LNCaP clone FGC (cell line): ENCODE measurements at regions not wholly inside any gene's neighbourhood (a gene's known extent, or its start where the extent isn't known, plus 50 kb on each side); places are given as distances from the start of the nearest gene placed in this dataset.

Experiments used
- DNase-seq: peaks from one replicate; pipeline ENCODE4 v3.0.0-alpha.2; 2011; ENCODE audit warnings: low read depth
- H3K4me3 ChIP-seq: 2 replicates; pipeline ENCODE4 v1.5.1; 2011; ENCODE audit warnings: mild to moderate bottlenecking, low read depth, low read length, control low read depth
- TF ChIP-seq, protein P1 (sequence below): IDR thresholded peaks from 2 replicates; pipeline ENCODE4 v1.5.1; 2012; ENCODE audit warnings: mild to moderate bottlenecking; ENCODE audit not compliant: control insufficient read depth, insufficient read depth; ENCODE audit errors: extremely low read depth

DNA sequence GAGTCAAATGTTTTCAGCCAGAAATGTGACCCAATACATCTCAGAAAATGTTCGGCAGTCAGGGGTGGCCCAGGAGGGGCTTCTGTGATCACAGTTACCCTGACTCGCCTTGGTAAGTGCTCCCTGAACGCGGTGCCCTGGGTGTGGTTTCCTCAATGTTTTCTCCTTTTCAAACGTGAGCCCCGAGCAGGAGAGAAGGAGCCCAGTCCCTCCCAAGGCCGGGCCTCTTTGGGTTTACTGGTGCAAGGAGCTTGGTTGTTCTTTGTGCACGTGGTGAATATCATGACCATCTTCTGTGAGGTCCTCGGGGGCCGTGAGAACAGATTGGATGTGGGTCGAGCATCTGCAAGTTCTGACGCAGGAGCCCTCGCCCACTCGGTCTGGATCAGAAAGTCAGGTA lies 55.8 kb upstream of the VIPR2 start:
- no peak for DNase-seq
- TF ChIP-seq, protein P1, sequence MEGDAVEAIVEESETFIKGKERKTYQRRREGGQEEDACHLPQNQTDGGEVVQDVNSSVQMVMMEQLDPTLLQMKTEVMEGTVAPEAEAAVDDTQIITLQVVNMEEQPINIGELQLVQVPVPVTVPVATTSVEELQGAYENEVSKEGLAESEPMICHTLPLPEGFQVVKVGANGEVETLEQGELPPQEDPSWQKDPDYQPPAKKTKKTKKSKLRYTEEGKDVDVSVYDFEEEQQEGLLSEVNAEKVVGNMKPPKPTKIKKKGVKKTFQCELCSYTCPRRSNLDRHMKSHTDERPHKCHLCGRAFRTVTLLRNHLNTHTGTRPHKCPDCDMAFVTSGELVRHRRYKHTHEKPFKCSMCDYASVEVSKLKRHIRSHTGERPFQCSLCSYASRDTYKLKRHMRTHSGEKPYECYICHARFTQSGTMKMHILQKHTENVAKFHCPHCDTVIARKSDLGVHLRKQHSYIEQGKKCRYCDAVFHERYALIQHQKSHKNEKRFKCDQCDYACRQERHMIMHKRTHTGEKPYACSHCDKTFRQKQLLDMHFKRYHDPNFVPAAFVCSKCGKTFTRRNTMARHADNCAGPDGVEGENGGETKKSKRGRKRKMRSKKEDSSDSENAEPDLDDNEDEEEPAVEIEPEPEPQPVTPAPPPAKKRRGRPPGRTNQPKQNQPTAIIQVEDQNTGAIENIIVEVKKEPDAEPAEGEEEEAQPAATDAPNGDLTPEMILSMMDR: no peak
- no peak overlapping the region for H3K4me3 ChIP-seq

DNA sequence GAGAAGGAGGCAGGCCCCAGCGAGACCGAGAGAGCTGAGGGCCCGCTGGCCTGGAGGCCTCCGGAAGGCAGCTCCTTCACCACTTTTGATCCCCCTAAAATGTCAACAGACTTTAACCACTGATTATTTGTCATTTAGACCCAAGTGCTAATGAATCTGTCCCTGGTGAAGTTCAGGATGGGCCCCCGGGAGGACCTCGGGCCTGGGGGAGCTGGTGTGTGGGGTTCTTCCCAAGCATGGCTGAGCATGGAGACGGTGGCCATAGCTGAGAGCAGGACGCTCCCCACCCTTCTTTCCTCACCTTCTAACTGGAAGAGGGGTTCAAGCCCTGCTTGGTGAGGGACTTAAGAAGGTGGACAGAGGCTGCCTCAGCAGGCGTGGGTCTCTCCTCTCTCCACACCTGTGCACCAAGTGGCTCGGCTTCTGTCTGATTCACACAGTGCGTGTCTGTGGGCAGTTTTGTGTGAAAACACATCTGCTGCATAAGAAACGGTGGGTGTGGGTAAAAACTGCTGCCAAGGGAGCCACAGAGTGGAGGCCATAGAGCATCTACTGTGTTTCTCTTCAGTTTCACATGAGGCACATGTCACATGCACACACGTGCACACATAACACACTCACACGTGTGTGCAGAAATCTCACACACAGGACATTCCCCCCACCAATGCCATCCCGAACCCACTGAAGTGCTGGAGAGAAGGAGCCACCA lies 53.5 kb upstream of the VIPR2 start:
- TF ChIP-seq, protein P1: no peak
- no peak for DNase-seq
- H3K4me3 ChIP-seq: no peak overlapping the region

DNA sequence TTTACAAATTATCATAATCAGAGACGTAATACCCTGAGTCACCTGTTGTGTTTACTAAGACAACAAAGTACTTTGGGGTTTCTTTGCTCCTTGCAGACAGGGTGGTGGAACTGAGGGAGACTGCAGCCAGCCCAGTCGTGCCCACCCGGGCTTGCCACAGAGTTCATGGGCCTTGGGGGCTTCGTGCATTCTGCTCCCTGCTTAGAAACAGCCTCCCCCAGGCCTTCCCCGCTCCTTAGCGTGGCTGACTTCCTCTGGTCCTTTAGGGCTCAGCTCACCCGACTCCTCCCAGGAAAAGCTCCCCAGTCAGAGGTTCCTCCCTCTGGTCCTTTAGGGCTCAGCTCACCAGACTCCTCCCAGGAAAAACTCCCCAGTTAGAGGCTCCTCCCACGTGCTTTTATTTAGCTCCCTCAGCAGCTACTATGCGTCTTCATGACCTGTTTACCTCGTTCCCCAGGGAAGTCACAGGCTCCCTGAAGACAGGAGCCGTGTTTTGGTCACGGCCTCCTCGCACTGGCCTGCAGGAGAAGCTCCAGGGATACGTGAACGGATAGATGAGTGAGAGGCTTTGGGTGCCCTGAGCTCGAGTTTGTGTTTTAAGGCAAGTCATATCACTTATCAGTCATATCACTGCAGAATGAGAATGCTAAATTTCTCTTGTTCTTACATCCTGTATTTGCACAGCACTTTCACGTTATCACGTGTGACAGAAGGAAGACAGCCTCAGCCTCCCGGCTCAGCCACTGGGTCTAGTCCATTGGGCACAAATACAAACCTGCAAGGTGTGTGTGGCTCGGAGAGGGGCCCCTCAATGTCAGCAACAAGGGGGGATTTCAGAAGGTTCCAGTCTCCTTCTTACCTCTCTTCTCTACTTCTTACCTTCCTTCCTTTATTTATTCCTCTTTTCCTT lies 52.7 kb upstream of the VIPR2 start:
- no peak overlapping the region for H3K4me3 ChIP-seq
- TF ChIP-seq, protein P1: no peak
- no peak for DNase-seq

DNA sequence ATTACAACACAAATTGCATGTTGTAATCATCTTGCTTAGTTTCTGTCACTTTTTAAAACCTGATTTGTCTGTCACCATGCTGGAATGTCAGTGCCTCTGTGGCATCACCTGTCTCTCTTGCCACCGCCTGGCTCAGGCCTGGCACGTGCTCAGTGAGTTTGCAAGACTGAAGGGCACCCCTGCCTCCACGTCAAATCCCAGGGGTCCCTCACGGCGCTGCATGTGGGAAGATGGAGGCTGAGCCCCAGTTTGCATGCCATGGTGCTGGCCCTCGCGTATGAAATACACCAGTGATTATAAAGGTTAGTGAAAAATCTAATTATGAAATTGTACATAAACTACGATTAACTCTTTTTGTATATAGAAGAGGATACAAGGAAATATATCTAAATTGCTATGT lies 51.9 kb upstream of the VIPR2 start:
- TF ChIP-seq, protein P1: no peak
- no peak for DNase-seq
- H3K4me3 ChIP-seq: no peak overlapping the region

DNA sequence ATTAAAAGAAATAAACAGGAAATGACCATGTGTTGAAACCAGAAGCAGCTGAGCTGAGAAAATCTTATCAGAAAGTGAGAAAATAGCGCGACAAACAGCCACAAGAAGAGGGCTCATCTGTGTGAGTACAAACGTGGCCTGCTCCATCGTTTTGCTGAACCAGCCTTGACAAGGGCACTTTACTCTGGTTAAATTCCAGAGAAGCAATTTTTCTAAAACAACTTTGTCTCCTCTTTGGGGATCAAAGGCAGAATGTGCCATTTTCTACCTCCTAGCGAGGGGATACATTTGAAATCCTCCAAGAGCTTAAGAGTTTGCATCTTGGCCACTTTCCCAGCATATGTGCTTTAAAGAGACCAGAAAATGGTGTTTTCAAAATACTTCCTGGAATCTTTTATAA lies 51.3 kb upstream of the VIPR2 start:
- no peak overlapping the region for H3K4me3 ChIP-seq
- TF ChIP-seq, protein P1: no peak
- DNase-seq: peak; percentile 49
